HG03025 (cell line): ENCODE measurements at regions not wholly inside any gene's neighbourhood (a gene's known extent, or its start where the extent isn't known, plus 50 kb on each side); places are given as distances from the start of the nearest gene placed in this dataset.

Source experiments
- ATAC-seq: cut with Tn5 transposase; IDR thresholded peaks from one replicate; pipeline ENCODE4 v1.9.1; 2021; ENCODE audit warnings: mild to moderate bottlenecking, moderate library complexity; ENCODE audit not compliant: unreplicated experiment, low FRiP score

- no peak for ATAC-seq
These were observed 266.8 kb upstream of the STEAP1 start for GRCh38 chr7:89887489-89887888.

DNA sequence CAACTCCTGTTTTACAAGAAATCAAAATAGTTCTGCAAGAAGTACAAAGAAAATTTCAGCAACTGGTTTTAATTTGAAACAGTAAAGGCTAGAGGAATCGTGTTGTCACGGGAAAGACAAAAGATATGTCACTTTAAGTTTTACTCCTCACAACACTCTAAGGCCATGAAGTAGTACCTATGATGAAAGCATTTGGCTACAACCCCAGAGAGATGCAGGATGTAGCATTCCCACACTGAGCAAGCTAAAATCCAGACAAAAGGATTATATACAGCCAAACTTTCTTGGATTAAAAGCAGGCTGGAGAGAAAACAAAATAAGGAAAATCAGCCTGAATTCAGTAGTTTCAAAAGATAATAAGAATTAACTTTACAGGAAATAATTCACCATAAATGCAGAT lies 245.5 kb upstream of the STEAP1 start:
- no peak for ATAC-seq

DNA sequence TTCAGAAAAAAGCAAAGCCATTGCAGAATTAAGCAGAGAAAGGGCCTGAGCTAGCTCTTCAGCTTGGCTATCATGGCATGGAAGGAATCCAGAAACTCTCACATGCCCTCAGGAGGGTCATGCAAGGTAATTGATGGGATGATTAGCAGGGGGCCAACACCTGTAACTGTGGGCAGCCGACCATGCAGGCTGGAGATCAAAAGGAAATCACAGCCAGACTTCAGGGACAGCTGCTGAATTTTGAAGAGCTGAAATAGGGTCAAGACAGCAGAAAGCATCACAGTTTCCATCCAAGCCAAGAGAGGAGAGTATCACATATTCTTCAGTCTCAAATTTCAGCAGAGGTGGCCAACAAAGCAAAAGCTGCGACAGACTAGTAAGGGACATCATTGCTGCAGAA lies 239.6 kb upstream of the STEAP1 start:
- ATAC-seq = no peak

GRCh38 chr7:89926194-89926593 lies 228.1 kb upstream of the STEAP1 start:
- ATAC-seq = no peak

DNA sequence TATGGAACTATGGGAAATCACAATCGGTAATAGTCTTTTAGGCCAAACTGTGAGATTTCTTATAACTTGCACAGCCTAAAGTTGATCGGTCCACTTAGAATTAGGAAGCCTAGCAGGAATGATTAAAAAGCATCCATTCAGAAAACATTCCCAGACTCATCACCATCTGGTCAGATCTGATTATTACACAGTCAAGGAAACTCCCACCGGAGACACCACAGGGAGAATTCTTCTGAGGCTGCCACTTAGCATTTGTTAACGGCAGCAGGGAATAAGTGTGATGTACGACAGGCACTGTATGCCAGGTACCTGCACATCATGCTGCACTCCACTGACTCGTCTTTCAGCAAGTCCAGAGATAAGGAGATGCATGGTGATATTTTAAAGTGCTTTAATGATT lies 227.6 kb upstream of the STEAP1 start:
- no peak for ATAC-seq

DNA sequence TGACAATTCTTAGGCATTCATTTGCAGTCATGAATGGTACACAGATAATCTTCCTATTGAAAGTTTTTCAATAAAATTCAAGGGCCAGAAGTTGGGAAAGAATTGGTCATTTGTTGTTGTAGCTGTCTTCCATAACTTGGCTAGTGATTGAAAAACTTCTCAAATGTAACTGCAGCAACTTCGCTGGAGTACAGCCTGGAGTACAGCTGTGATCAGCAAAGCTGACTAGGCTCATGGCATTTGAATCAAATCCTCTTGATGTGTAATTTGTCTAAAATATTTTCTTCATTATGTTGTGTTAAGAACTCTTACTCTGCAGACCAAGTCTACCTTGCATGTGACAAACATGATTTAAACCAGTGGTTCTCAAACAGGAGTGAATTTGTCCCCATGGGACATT lies 226.5 kb upstream of the STEAP1 start:
- no peak for ATAC-seq

- no peak for ATAC-seq
These were observed 225.8 kb upstream of the STEAP1 start for GRCh38 chr7:89928451-89928850.

DNA sequence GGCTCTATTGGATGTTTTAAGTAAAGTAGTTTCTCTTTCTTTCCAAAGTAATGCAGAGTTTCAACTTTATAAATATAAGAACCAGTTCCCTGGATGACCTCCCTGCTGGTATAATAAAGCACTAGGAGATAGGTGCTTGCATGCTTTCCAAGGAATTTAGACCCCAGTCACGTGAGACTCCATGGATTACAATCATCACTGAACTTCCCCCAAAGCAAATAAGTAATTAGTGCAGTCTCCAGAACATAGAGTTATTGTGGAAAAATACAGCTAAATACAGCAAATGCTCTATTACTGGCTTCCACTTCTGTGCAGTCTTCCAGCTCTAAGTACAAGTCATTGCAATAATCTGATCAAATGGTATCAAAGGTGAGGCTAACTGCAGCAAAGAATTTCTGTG lies 220.2 kb upstream of the STEAP1 start:
- no peak for ATAC-seq

GRCh38 chr7:89943525-89944050 lies 210.7 kb upstream of the STEAP1 start:
- no peak for ATAC-seq

- no peak for ATAC-seq
These were observed 195.7 kb upstream of the STEAP1 start for GRCh38 chr7:89958525-89959068.

- no peak for ATAC-seq
These were observed 188.1 kb upstream of the STEAP1 start for GRCh38 chr7:89966067-89966664.

GRCh38 chr7:89975577-89975976 lies 178.7 kb upstream of the STEAP1 start:
- ATAC-seq = no peak

- no peak for ATAC-seq
These were observed 166.6 kb upstream of the STEAP1 start for GRCh38 chr7:89987665-89988064.

DNA sequence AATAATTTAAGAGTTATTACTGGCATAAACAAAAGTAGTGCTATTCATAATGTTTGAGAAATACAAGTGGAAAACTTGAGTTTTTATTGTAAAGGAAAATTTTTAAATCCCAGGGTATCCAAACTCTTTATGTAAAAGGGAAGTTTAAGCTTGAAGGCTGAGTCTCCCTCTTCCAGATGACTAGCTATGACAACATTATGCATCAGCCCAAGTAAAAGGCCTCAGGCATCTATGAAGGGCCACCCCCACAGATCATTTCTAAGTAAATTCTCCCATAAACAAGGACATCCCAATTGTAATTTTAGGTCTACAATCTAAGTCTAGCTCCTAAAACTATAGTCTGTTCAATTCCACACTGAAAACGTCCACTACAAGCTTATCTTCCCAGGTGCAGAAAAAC lies 166.2 kb upstream of the STEAP1 start:
- no peak for ATAC-seq

DNA sequence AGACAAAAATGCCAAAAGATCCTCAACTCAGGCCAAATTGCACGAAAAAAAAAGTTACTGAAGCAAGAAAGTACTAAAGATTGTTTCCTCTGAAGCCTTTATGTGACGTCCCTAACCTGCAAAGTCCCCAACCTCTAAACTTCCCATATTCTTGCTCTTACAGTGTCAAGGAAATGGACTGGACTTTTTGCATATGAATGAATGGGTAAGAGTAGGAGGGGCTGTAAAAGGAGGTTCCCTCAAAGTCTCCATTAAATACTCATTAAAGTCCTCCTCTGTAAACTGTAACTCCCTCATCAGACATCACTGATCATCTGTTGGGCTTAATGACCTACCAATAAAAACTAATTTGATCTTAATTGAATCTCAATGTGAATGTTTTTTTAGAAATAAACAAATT lies 164.8 kb upstream of the STEAP1 start:
- no peak for ATAC-seq

DNA sequence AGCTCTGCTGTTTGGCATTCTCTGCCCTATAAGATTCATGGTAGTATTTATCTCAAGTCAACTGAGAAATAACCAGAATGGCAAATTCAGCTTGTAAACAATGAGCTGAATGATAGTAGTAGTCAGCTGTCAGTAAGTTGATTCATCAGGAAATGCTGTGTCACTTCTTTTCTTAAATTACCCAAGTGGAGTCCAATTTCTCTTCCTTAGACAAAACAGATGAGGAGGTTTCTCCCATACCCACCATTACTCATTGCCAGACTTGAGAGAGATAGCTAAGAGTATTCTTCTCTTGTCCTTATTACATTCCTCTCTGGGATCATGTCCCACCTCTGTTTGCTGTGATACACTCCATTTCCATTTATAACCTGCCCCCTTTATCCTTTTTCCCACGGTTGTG lies 159.8 kb upstream of the STEAP1 start:
- ATAC-seq = no peak

DNA sequence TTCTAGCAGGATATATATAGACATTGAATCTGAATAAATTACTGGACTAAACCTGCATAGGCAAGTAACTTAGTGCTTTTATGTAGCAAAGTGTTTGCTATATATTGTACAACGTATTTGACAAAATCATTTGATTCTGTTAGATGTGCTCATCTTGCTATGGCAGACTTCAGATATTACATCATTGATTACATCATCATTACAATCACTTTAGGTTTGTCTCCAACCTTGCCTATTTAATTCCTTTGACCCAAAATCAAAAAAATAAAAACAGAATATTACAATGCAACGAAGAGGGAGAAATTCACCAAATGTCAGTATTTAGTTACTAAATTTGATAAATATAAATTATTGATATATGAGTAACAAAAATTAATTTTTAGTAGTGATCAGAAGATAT lies 155.7 kb upstream of the STEAP1 start:
- ATAC-seq = no peak

GRCh38 chr7:90005836-90006235 lies 148.4 kb upstream of the STEAP1 start:
- ATAC-seq = no peak

GRCh38 chr7:90007001-90007654 lies 147.1 kb upstream of the STEAP1 start:
- no peak for ATAC-seq

DNA sequence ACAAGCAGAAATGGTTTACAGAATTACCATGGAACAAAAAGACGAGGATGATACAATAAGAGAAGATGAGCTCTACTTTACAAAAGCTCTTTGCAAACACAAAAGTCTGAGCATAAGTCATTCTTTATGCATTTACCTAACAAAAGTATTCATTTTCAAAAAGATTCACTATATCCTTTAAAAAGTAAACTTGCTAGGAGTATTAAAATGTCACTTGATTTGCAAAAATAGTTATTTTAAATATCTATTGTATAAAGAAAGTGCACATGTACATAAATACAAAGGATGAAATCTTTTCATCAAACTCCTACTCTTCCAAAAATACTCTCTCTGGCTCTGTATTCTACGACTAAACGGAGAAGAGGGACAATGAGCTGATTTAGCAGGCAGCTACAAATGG lies 146.4 kb upstream of the STEAP1 start:
- no peak for ATAC-seq

DNA sequence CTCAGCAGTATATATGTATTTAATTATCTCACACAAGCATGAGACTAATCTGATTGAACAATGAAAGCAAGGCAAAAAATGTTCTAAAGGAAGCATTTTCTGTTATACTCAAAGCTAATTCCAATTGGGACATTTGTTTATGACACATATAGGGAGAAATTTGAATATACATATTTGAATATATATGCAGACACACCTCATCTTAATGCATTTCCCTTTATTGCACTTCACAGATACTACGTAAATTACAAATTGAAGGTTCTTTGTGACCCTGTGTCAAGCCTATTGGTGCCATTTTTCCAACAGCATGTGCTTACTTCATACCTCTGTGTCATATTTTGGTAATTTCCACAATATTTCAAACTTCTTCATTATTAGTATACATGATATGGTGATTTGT lies 132.1 kb upstream of the STEAP1 start:
- no peak for ATAC-seq

GRCh38 chr7:90025771-90026170 lies 128.5 kb upstream of the STEAP1 start:
- no peak for ATAC-seq
